ENCODE measurements at regions not wholly inside any gene's neighbourhood (a gene's known extent, or its start where the extent isn't known, plus 50 kb on each side); places are given as distances from the start of the nearest gene placed in this dataset.
"Not testable (repeated sequence)": the region's sequence is repeated elsewhere in the genome, so short reads cannot be mapped to it uniquely, and the experiment has no call there.

GRCh38 chr18:64679121-64679520 is 530.2 kb upstream of the LINC00305 start:
- no peak overlapping the region for H2BK15ac ChIP-seq (ENCODE audit: low read length)
- no CpG with 5 or more reads among the region's 2 CpGs for WGBS, 2 donors (ENCODE audit: extremely low coverage in 2 of 2, insufficient read length in 2 of 2, insufficient replicate concordance in 1 of 2)
- no peak overlapping the region for H3K4me2 ChIP-seq (ENCODE audit: insufficient read depth, low read length, poor library complexity, severe bottlenecking)
- no peaks in the 10 kb centered on the region for H3K9me3 ChIP-seq (replicated peaks in 1 of 2; ENCODE audit: control insufficient read depth in 2 of 2, insufficient read depth in 1 of 2, low read depth in 1 of 2, low read length in 2 of 2)
- no peaks in the 10 kb centered on the region for H3K79me1 ChIP-seq (ENCODE audit: low read depth, low read length)
- no peak overlapping the region for H4K91ac ChIP-seq (ENCODE audit: low read depth, low read length, poor library complexity)
- H3K23ac ChIP-seq (ENCODE audit: low read depth, low read length, poor library complexity), result no peak overlapping the region
- no peak overlapping the region for H2BK5ac ChIP-seq (ENCODE audit: low read length)
- no peak overlapping the region for H4K8ac ChIP-seq (ENCODE audit: low read depth, low read length)
- no peaks in the 10 kb centered on the region for H3K36me3 ChIP-seq (replicated peaks in 1 of 2; ENCODE audit: control insufficient read depth in 2 of 2, insufficient read depth in 2 of 2, low read length in 2 of 2)
- H2AK5ac ChIP-seq (ENCODE audit: low read depth, low read length), result no peak overlapping the region
- H2BK120ac ChIP-seq (ENCODE audit: low read depth, low read length), result no peak overlapping the region
- H3K14ac ChIP-seq (ENCODE audit: low read length), result no peak overlapping the region
- H3K4me1 ChIP-seq (ENCODE audit: control insufficient read depth in 2 of 2, insufficient read depth in 1 of 2, low read depth in 1 of 2, low read length in 2 of 2), result peaks cover 0 to 4% of the 10 kb centered on the region in 2 donors
- no peak overlapping the region for H3K9ac ChIP-seq (ENCODE audit: low read depth, low read length, poor library complexity)
- H3K4ac ChIP-seq (ENCODE audit: low read length), result no peak overlapping the region
- H3K27me3 ChIP-seq (ENCODE audit: control insufficient read depth in 3 of 3, insufficient read depth in 3 of 3, low read depth in 1 of 3, low read length in 3 of 3), result no peaks in the 10 kb centered on the region
- H3K27ac ChIP-seq (replicated peaks; ENCODE audit: low read length), result no peak overlapping the region
- H2BK12ac ChIP-seq (ENCODE audit: low read length), result no peak overlapping the region
- H2AFZ ChIP-seq (ENCODE audit: low read length), result no peak overlapping the region
- no peak for DNase-seq (ENCODE audit: low spot score)
- no peak overlapping the region for H3K18ac ChIP-seq (ENCODE audit: low read length)
- H3K4me3 ChIP-seq (ENCODE audit: low read length in 2 of 2), result no peak overlapping the region

GRCh38 chr18:64678048-64678447 is 529.2 kb upstream of the LINC00305 start:
- H2BK5ac ChIP-seq (ENCODE audit: low read length), result no peak overlapping the region
- H2AFZ ChIP-seq (ENCODE audit: low read length), result no peak overlapping the region
- H3K36me3 ChIP-seq (replicated peaks in 1 of 2; ENCODE audit: control insufficient read depth in 2 of 2, insufficient read depth in 2 of 2, low read length in 2 of 2), result no peaks in the 10 kb centered on the region
- DNase-seq (ENCODE audit: low spot score), result no peak
- H3K4ac ChIP-seq (ENCODE audit: low read length), result no peak overlapping the region
- H2BK120ac ChIP-seq (ENCODE audit: low read depth, low read length), result no peak overlapping the region
- no peaks in the 10 kb centered on the region for H3K79me1 ChIP-seq (ENCODE audit: low read depth, low read length)
- no CpG with 5 or more reads among the region's 2 CpGs for WGBS, 2 donors (ENCODE audit: extremely low coverage in 2 of 2, insufficient read length in 2 of 2, insufficient replicate concordance in 1 of 2)
- no peak overlapping the region for H2AK5ac ChIP-seq (ENCODE audit: low read depth, low read length)
- no peak overlapping the region for H3K18ac ChIP-seq (ENCODE audit: low read length)
- no peak overlapping the region for H4K91ac ChIP-seq (ENCODE audit: low read depth, low read length, poor library complexity)
- H3K4me1 ChIP-seq (ENCODE audit: control insufficient read depth in 2 of 2, insufficient read depth in 1 of 2, low read depth in 1 of 2, low read length in 2 of 2), result peaks cover 0 to 4% of the 10 kb centered on the region in 2 donors
- no peak overlapping the region for H3K4me3 ChIP-seq (ENCODE audit: low read length in 2 of 2)
- no peak overlapping the region for H4K8ac ChIP-seq (ENCODE audit: low read depth, low read length)
- H3K9ac ChIP-seq (ENCODE audit: low read depth, low read length, poor library complexity), result no peak overlapping the region
- no peaks in the 10 kb centered on the region for H3K27me3 ChIP-seq (ENCODE audit: control insufficient read depth in 3 of 3, insufficient read depth in 3 of 3, low read depth in 1 of 3, low read length in 3 of 3)
- no peak overlapping the region for H3K4me2 ChIP-seq (ENCODE audit: insufficient read depth, low read length, poor library complexity, severe bottlenecking)
- no peak overlapping the region for H3K14ac ChIP-seq (ENCODE audit: low read length)
- no peak overlapping the region for H2BK12ac ChIP-seq (ENCODE audit: low read length)
- H3K9me3 ChIP-seq (replicated peaks in 1 of 2; ENCODE audit: control insufficient read depth in 2 of 2, insufficient read depth in 1 of 2, low read depth in 1 of 2, low read length in 2 of 2), result no peaks in the 10 kb centered on the region
- H3K23ac ChIP-seq (ENCODE audit: low read depth, low read length, poor library complexity), result no peak overlapping the region
- H2BK15ac ChIP-seq (ENCODE audit: low read length), result no peak overlapping the region
- H3K27ac ChIP-seq (replicated peaks; ENCODE audit: low read length), result no peak overlapping the region

GRCh38 chr18:64674694-64675093 is 525.8 kb upstream of the LINC00305 start:
- Histone ChIP-seq H3K9me3 (replicated peaks in 1 of 2; ENCODE audit: control insufficient read depth in 2 of 2, insufficient read depth in 1 of 2, low read depth in 1 of 2, low read length in 2 of 2) (no peaks in the 10 kb centered on the region), H3K36me3 (replicated peaks in 1 of 2; ENCODE audit: control insufficient read depth in 2 of 2, insufficient read depth in 2 of 2, low read length in 2 of 2) (no peaks in the 10 kb centered on the region), H3K18ac (ENCODE audit: low read length) (no peak overlapping the region), H2AK5ac (ENCODE audit: low read depth, low read length) (no peak overlapping the region), H3K4ac (ENCODE audit: low read length) (no peak overlapping the region), H3K4me2 (ENCODE audit: insufficient read depth, low read length, poor library complexity, severe bottlenecking) (no peak overlapping the region), H3K27me3 (ENCODE audit: control insufficient read depth in 3 of 3, insufficient read depth in 3 of 3, low read depth in 1 of 3, low read length in 3 of 3) (no peaks in the 10 kb centered on the region), H3K27ac (replicated peaks; ENCODE audit: low read length) (no peak overlapping the region), H3K9ac (ENCODE audit: low read depth, low read length, poor library complexity) (no peak overlapping the region), H2BK120ac (ENCODE audit: low read depth, low read length) (no peak overlapping the region), H2BK12ac (ENCODE audit: low read length) (no peak overlapping the region), H2BK15ac (ENCODE audit: low read length) (no peak overlapping the region), H3K4me3 (ENCODE audit: low read length in 2 of 2) (no peak overlapping the region), H2BK5ac (ENCODE audit: low read length) (no peak overlapping the region), H2AFZ (ENCODE audit: low read length) (no peak overlapping the region), H3K79me1 (ENCODE audit: low read depth, low read length) (no peaks in the 10 kb centered on the region), H3K23ac (ENCODE audit: low read depth, low read length, poor library complexity) (no peak overlapping the region), H3K4me1 (ENCODE audit: control insufficient read depth in 2 of 2, insufficient read depth in 1 of 2, low read depth in 1 of 2, low read length in 2 of 2) (peaks cover 0 to 4% of the 10 kb centered on the region in 2 donors), H3K14ac (ENCODE audit: low read length) (no peak overlapping the region), H4K91ac (ENCODE audit: low read depth, low read length, poor library complexity) (no peak overlapping the region), H4K8ac (ENCODE audit: low read depth, low read length) (no peak overlapping the region)
- no CpG with 5 or more reads among the region's 3 CpGs for WGBS, 2 donors (ENCODE audit: extremely low coverage in 2 of 2, insufficient read length in 2 of 2, insufficient replicate concordance in 1 of 2)
- no peak for DNase-seq (ENCODE audit: low spot score)

GRCh38 chr18:64671293-64671692 is 522.4 kb upstream of the LINC00305 start:
- H3K4ac ChIP-seq (ENCODE audit: low read length); H2BK120ac ChIP-seq (ENCODE audit: low read depth, low read length); H3K14ac ChIP-seq (ENCODE audit: low read length); H3K27me3 ChIP-seq (ENCODE audit: control insufficient read depth in 3 of 3, insufficient read depth in 3 of 3, low read depth in 1 of 3, low read length in 3 of 3); H4K8ac ChIP-seq (ENCODE audit: low read depth, low read length); H3K4me2 ChIP-seq (ENCODE audit: insufficient read depth, low read length, poor library complexity, severe bottlenecking); H2AK5ac ChIP-seq (ENCODE audit: low read depth, low read length); H3K4me1 ChIP-seq (ENCODE audit: control insufficient read depth in 2 of 2, insufficient read depth in 1 of 2, low read depth in 1 of 2, low read length in 2 of 2); H3K18ac ChIP-seq (ENCODE audit: low read length); H3K23ac ChIP-seq (ENCODE audit: low read depth, low read length, poor library complexity); H3K4me3 ChIP-seq (ENCODE audit: low read length in 2 of 2); H3K36me3 ChIP-seq (replicated peaks in 1 of 2; ENCODE audit: control insufficient read depth in 2 of 2, insufficient read depth in 2 of 2, low read length in 2 of 2); H3K9ac ChIP-seq (ENCODE audit: low read depth, low read length, poor library complexity); H3K79me1 ChIP-seq (ENCODE audit: low read depth, low read length); H2BK15ac ChIP-seq (ENCODE audit: low read length); H3K9me3 ChIP-seq (replicated peaks in 1 of 2; ENCODE audit: control insufficient read depth in 2 of 2, insufficient read depth in 1 of 2, low read depth in 1 of 2, low read length in 2 of 2); H2AFZ ChIP-seq (ENCODE audit: low read length); DNase-seq (ENCODE audit: low spot score); H4K91ac ChIP-seq (ENCODE audit: low read depth, low read length, poor library complexity); H2BK5ac ChIP-seq (ENCODE audit: low read length); H2BK12ac ChIP-seq (ENCODE audit: low read length); H3K27ac ChIP-seq (replicated peaks; ENCODE audit: low read length): not testable (repeated sequence)
- no CpG with 5 or more reads among the region's 5 CpGs for WGBS, 2 donors (ENCODE audit: extremely low coverage in 2 of 2, insufficient read length in 2 of 2, insufficient replicate concordance in 1 of 2)
